ENCODE measurements at regions not wholly inside any gene's neighbourhood (a gene's known extent, or its start where the extent isn't known, plus 50 kb on each side); places are given as distances from the start of the nearest gene placed in this dataset.

DNA sequence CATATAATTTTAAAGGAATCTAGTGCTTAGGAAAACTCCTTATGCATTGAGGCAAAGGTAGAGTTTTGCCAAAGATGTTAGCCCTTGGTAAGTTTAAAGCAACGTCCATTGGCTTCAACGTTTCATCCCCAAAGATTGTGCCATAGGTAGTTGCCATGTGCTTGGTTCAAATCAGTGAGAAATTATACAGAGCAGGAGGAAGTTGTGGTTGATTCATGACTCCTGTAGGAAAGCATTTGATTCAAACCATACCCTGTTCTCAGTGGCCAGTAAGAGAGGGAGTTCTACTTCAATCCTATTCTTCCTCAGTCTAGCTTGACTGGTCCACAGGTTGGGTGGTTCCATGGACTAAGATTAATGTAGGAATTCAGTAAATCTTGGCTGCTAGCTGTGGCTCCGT is 535.6 kb downstream of the QKI start:
- Mint-ChIP-seq H3K4me1 (ENCODE audit: low read depth) (no peaks in the 10 kb centered on the region), H3K27me3 (peaks cover 40% of the 10 kb centered on the region), H3K27ac (no peak overlapping the region), H3K36me3 (ENCODE audit: low read depth) (no peaks in the 10 kb centered on the region), H3K9me3 (no peaks in the 10 kb centered on the region), H3K4me3 (no peak overlapping the region)

DNA sequence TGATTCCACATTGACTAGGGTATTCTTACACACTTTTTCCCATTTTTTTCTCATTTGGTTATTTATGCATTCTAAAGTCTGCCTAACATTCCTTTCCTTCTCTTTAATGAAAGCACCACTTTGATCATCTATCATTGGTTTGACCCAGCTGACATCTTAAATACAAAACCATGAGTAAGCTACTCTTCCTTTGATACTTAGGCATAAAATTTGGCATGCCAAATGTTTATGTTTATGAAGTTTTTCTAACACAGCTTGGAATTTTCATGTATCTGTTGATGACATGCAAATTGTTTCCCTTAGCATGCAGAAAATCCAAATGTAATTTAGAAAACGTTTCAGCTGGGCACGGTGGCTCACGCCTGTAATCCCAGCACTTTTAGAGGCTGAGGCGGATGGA is 534.9 kb downstream of the QKI start:
- H3K4me1 Mint-ChIP-seq (ENCODE audit: low read depth): no peaks in the 10 kb centered on the region
- H3K36me3 Mint-ChIP-seq (ENCODE audit: low read depth): no peaks in the 10 kb centered on the region
- no peak overlapping the region for H3K4me3 Mint-ChIP-seq
- no peaks in the 10 kb centered on the region for H3K9me3 Mint-ChIP-seq
- peaks cover 43% of the 10 kb centered on the region for H3K27me3 Mint-ChIP-seq
- H3K27ac Mint-ChIP-seq: no peak overlapping the region

DNA sequence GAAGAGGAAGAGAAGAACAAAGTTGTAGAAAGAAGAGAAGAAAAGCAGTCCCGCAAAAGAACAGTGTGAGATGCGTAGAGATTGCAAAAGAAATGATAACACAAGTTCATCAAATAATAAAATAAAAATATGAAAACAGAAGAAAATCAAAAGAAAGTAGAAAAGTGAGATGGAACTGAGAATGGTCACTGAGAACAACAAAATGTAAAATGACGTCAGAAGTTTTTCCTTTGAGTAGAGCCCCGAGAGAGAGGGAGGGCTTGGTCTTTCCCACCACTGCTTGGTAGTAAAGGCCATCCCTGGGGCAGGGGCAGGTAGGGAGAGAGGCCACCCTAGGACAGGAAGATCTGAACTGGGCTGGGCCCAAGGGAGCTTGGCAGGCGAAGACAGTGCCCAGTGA is 533.7 kb downstream of the QKI start:
- Mint-ChIP-seq H3K36me3 (ENCODE audit: low read depth) (no peaks in the 10 kb centered on the region), H3K27me3 (peaks cover 40% of the 10 kb centered on the region), H3K27ac (no peak overlapping the region), H3K4me1 (ENCODE audit: low read depth) (no peaks in the 10 kb centered on the region), H3K9me3 (no peaks in the 10 kb centered on the region), H3K4me3 (no peak overlapping the region)

DNA sequence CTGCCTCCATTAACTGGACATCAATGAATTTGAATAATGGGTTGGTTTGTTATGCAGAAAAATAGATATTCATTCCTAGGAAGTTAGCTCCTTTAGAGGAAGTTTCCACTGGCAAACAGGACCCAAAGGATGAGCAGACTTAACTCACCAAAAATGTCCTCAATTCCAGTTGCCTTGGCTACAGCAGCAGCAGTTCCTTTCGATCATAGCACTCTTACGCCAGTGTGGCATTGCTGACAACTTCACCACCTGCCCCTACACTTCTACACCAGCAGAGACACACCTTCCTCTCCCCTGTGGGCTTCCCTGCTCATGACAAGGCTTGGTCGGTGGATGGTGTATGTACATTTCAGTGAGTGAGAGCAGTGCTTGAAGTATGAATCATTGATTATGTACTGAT is 532.8 kb downstream of the QKI start:
- no peak overlapping the region for H3K27ac Mint-ChIP-seq
- H3K36me3 Mint-ChIP-seq (ENCODE audit: low read depth): no peaks in the 10 kb centered on the region
- no peak overlapping the region for H3K4me3 Mint-ChIP-seq
- H3K9me3 Mint-ChIP-seq: no peaks in the 10 kb centered on the region
- no peaks in the 10 kb centered on the region for H3K4me1 Mint-ChIP-seq (ENCODE audit: low read depth)
- H3K27me3 Mint-ChIP-seq: peaks cover 40% of the 10 kb centered on the region

DNA sequence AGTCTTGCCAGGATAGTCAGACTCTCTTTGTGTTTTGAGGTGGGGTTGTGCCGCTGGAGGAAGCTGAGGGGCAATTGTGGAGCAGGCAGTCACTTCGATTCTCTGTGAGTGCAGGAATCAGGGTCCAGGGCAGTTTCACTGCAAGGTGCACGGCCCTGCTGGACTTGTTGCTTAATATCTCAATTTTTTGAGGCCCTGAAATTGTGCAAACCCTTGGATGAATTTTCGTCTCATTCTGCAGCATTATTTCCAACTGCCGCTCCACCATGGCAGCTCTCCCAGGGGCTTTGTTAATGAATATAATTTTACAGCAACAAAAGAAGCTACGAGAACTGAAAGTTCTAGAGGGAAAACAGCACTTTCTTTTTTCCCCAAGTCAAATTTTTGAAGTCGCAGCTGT is 531.9 kb downstream of the QKI start:
- H3K27ac Mint-ChIP-seq: no peak overlapping the region
- no peaks in the 10 kb centered on the region for H3K9me3 Mint-ChIP-seq
- H3K27me3 Mint-ChIP-seq: peaks cover 43% of the 10 kb centered on the region

DNA sequence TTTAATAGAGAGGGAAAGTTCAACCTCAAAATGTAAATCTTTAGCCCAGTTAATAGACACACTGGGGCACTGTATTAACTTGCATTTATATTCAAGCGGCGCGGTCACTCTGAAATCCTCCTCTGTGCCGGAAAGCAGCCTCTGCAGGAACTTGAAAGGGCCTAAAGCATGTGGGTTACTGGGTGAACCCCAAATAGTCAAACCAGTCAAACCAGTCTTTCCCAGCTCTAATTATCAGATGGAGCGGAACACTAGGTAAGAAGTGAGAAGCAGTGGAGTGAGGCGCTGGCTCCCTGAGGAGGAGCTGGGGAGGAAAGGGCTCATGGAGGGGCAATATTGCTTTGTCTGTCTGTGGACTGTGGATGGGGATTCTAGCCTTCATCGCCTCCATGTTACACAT is 531.3 kb downstream of the QKI start:
- no peaks in the 10 kb centered on the region for H3K9me3 Mint-ChIP-seq
- H3K4me1 Mint-ChIP-seq (ENCODE audit: low read depth): no peaks in the 10 kb centered on the region
- H3K27ac Mint-ChIP-seq: no peak overlapping the region
- no peaks in the 10 kb centered on the region for H3K36me3 Mint-ChIP-seq (ENCODE audit: low read depth)
- H3K4me3 Mint-ChIP-seq: no peak overlapping the region
- peaks cover 43% of the 10 kb centered on the region for H3K27me3 Mint-ChIP-seq

More for the DNA sequence above, 531.9 kb downstream of the QKI start:
- Mint-ChIP-seq H3K4me3 (no peak overlapping the region), H3K4me1 (ENCODE audit: low read depth) (no peaks in the 10 kb centered on the region), H3K36me3 (ENCODE audit: low read depth) (no peaks in the 10 kb centered on the region)

DNA sequence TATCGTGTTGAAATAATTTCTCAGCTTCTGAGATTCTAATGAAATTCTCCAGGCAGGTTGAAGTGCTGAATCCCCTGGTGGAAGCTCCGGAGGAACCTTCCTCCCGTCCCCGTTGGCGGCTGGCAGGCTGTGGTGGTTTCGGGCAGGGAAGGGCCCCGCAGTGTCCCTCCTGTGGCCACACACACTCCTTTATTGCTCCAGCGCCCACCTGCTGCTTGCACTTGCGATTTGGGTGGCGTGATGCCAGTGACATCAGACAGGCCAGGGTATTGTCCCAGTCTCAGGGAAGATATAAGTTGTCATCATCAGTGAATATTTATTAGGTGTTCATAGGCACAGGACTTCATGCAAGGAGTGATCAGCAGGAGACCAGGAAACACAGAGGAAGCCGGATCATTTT is 530.4 kb downstream of the QKI start:
- H3K9me3 Mint-ChIP-seq: no peaks in the 10 kb centered on the region
- no peaks in the 10 kb centered on the region for H3K4me1 Mint-ChIP-seq (ENCODE audit: low read depth)
- H3K27me3 Mint-ChIP-seq: peaks cover 47% of the 10 kb centered on the region
- H3K27ac Mint-ChIP-seq: no peak overlapping the region
- H3K4me3 Mint-ChIP-seq: no peak overlapping the region
- H3K36me3 Mint-ChIP-seq (ENCODE audit: low read depth): no peaks in the 10 kb centered on the region

DNA sequence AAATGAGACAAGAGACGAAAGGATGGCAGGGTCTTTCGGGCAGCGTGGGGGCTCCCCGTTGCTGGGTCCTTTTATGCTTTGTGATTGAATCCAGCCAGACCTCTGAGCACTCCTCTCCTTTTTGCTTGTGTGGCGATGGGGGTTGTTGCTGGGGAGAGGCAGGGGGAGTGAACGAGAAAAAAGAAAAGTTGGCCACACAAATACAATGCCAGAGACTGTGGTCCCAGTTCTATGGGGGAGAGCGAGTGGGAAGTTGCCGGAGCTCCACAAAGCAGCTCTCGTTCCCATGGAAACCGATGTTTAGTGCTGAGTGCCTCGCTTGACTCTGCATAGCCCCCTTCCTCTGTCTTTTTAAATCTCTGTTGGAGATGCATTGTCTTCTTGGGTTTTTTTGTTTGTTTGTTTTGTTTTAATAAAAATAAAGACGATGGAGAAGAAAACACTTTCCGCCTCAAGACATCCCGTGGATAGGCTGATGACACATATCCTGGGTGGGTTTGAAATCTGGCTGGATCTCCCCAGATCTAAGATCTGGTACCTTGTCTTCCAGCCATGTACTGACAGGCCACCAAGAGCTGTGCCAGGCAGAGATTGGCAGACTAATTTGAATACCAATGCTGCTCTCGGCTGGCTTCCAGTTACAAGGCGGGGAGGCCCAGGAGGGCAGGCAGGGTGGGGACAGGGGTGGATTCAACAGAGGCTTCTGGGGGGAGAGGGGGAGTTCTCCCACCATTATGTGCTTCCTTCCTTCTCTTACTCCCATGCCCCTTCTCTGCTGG is 529.3 kb downstream of the QKI start:
- peaks cover 51% of the 10 kb centered on the region for H3K27me3 Mint-ChIP-seq
- no peak overlapping the region for H3K4me3 Mint-ChIP-seq

DNA sequence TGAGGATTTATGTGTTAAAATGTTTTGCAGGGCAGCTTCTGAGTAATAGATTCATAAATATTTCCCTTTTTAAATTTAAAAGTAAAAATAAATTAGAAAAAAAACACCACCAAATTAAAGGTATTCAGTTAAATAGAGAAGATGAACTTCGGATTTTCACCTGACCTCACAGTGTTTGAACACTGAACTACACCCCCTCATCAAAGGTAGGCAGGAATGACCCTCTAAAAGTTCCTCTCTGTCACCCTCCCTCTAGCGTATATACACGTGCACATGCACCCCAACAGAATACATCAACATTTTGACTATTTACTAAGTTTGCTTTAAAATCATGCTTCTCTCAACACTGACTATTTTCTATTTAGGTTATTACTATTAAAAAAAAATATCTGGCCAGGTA is 528.3 kb downstream of the QKI start:
- H3K36me3 Mint-ChIP-seq (ENCODE audit: low read depth): no peaks in the 10 kb centered on the region
- no peak overlapping the region for H3K27ac Mint-ChIP-seq
- peaks cover 54% of the 10 kb centered on the region for H3K27me3 Mint-ChIP-seq
- H3K4me3 Mint-ChIP-seq: no peak overlapping the region
- no peaks in the 10 kb centered on the region for H3K9me3 Mint-ChIP-seq
- no peaks in the 10 kb centered on the region for H3K4me1 Mint-ChIP-seq (ENCODE audit: low read depth)

More for the DNA sequence above, 529.3 kb downstream of the QKI start:
- Mint-ChIP-seq H3K4me1 (ENCODE audit: low read depth) (no peaks in the 10 kb centered on the region), H3K9me3 (no peaks in the 10 kb centered on the region), H3K36me3 (ENCODE audit: low read depth) (no peaks in the 10 kb centered on the region), H3K27ac (no peak overlapping the region)

DNA sequence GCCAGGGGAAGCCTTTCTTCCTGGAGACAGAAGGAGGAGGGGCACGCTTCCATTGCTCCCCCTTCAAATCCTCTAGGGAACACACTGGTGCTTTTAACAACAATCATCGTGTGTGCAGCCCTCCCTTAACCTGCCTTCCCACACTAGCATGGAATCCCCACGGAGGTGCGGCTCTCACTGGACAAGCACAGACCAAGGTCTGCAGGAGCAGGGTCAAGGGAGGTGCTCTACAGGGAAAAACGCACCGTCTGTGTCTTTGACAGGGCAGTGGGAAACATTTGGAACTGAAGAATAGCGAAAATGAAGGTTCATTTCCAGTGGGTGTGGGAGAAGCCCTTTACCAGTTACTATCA is 527.1 kb downstream of the QKI start:
- peaks cover 52% of the 10 kb centered on the region for H3K27me3 Mint-ChIP-seq
- H3K4me1 Mint-ChIP-seq (ENCODE audit: low read depth): no peaks in the 10 kb centered on the region
- no peak overlapping the region for H3K4me3 Mint-ChIP-seq
- no peaks in the 10 kb centered on the region for H3K36me3 Mint-ChIP-seq (ENCODE audit: low read depth)
- no peak overlapping the region for H3K27ac Mint-ChIP-seq
- no peaks in the 10 kb centered on the region for H3K9me3 Mint-ChIP-seq

DNA sequence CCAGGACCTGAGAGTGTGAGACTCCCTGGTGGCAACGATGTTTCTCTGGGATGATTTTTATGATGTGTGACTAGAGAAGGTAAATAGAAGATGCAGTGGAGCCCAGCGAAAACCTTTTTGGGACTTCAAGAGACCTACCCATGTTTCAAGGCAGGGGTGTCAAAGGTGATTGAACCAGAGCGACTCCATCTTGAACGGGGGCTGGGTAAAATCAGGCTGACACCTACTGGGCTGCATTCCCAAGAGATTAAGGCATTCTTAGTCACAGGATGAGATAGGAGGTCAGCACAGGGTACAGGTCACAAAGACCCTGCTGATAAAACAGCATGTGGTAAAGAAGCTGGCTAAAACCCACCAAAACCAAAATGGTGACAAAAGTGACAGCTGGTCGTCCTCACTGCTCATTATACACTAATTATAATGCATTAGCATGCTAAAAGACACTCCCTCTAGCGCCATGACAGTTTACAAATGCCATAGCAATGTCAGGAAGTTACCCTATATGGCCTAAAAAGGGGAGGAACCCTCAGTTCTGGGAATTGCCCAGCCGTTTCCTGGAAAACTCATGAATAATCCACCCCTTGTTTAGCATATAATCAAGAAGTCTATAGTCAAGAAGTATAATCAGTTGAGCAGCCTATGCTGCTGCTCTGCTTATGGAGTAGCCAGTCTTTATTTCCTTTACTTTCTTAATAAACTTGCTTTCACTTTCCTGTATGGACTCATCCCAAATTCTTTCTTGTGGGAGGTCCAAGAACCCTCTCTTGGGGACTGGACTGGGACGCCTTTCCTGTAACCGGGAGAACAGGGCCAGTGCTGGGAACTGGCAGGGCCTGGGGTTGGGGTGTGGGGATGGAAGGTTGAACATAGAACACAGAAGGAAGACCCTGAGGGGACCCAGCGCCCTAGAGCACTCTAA is 526.4 kb downstream of the QKI start:
- H3K4me3 Mint-ChIP-seq: no peak overlapping the region
- no peaks in the 10 kb centered on the region for H3K4me1 Mint-ChIP-seq (ENCODE audit: low read depth)
- H3K9me3 Mint-ChIP-seq: no peaks in the 10 kb centered on the region
- no peak overlapping the region for H3K27ac Mint-ChIP-seq
- H3K36me3 Mint-ChIP-seq (ENCODE audit: low read depth): no peaks in the 10 kb centered on the region
- peaks cover 52% of the 10 kb centered on the region for H3K27me3 Mint-ChIP-seq

DNA sequence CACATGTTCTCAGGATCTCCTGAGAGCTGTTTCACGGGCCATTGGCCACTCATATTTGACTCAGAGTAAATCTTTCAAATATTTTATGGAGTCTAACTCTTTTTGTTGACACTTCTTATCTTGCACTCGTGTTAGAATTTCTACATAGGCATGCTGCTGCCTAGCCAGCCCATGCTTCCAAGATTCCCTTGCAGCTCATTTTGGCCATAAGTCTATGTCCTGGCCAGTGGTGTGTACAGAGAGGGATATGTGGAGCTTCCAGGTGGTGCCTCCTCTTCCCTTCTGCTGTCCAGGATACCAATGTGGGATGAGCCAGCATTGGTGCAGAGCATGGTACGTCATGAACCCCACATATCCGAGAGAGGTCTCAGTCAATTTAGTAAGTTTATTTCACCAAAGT is 522.6 kb downstream of the QKI start:
- Mint-ChIP-seq H3K4me3 (no peak overlapping the region), H3K9me3 (no peaks in the 10 kb centered on the region), H3K36me3 (ENCODE audit: low read depth) (no peaks in the 10 kb centered on the region), H3K27ac (no peak overlapping the region), H3K27me3 (peaks cover 45% of the 10 kb centered on the region), H3K4me1 (ENCODE audit: low read depth) (no peaks in the 10 kb centered on the region)

DNA sequence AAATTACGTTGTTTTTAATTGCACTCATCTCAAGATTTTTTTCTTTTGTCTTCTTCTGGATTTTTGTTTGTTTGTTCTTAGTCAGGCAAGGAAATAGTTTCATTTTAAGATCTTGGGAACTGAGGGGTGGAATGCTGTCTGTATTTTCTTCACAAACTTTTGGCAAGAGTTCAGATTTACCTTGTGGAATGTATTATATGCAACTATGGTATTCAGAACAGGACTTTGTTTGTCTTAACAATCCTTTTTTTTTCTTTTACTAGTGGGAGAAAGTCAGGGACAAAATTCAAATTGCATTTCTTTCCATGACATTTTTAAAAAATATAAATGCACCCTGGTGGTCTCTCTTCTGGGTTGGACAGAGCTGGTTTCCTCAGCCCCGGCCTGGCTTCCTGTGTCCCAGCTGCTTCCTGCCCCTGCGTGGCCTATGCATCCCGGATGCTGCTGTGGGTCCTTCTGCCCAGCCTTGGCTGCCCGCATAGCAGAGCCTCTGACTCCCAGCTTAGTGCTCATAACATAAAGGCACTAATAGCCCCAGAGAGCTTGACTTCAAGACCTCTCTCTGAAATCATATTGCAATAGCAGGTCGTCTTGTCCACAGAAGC is 520.7 kb downstream of the QKI start:
- Mint-ChIP-seq H3K36me3 (ENCODE audit: low read depth) (no peaks in the 10 kb centered on the region), H3K4me1 (ENCODE audit: low read depth) (no peaks in the 10 kb centered on the region), H3K9me3 (no peaks in the 10 kb centered on the region), H3K27ac (no peak overlapping the region), H3K4me3 (no peak overlapping the region), H3K27me3 (peaks cover 30% of the 10 kb centered on the region)

DNA sequence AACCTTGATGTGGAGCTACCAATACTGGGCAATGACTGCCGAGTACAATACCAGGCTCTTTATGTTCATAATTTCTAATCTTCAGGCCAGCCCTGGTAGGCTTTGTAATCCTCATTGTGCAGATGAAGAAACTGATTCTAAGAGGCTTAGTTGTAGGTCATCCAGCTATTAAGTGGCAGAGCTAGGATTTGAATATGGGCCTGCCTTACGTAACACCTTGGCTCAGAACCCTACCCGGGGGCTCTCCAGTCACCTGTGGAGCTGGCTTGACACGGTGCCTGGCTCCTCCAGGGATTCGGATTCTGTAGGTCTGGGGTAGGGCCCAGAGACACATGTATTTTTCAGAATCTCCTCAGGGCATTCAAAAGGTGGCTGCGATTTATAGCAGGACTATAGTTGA is 515.5 kb downstream of the QKI start:
- H3K27me3 Mint-ChIP-seq: peaks cover 16% of the 10 kb centered on the region
- no peaks in the 10 kb centered on the region for H3K4me1 Mint-ChIP-seq (ENCODE audit: low read depth)
- H3K27ac Mint-ChIP-seq: no peak overlapping the region
- no peaks in the 10 kb centered on the region for H3K9me3 Mint-ChIP-seq
- H3K36me3 Mint-ChIP-seq (ENCODE audit: low read depth): no peaks in the 10 kb centered on the region
- H3K4me3 Mint-ChIP-seq: no peak overlapping the region

DNA sequence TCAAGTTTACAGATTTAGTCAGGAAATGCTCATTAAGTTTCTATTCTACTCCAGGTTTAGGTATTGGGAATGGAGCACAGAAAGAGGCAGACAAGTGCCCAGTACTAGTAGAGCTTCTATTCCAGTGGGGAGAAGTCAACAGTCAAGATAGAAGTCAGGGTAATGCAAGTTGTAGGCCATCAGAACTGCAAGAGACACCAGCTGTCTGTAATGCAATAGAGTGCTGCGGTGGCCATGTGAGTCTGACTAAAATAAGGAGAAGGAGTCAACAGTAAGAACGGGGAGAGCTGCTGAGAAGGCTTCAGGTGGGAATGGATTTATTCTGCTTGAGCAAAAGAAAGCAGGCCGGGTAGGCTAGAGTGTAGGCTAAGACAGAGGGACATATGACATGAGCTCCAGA is 515.0 kb downstream of the QKI start:
- Mint-ChIP-seq H3K27me3 (peaks cover 13% of the 10 kb centered on the region), H3K4me1 (ENCODE audit: low read depth) (no peaks in the 10 kb centered on the region), H3K9me3 (no peaks in the 10 kb centered on the region), H3K4me3 (no peak overlapping the region), H3K27ac (no peak overlapping the region), H3K36me3 (ENCODE audit: low read depth) (no peaks in the 10 kb centered on the region)

Data from stimulated activated naive CD8-positive, alpha-beta T cell treated with anti-CD3 and anti-CD28 coated beads, Interleukin-15, Interleukin-2, amounts not matched to agents 100 ng/mL and 50 ng/mL, for 24 hours (primary cell).